B cell (primary cell): ENCODE measurements at regions not wholly inside any gene's neighbourhood (a gene's known extent, or its start where the extent isn't known, plus 50 kb on each side); places are given as distances from the start of the nearest gene placed in this dataset.

ENCODE experiments used
- EZH2 ChIP-seq: IDR thresholded peaks from 2 replicates; pipeline ENCODE4 v1.6.1; 2012; ENCODE audit warnings: borderline replicate concordance, low read depth, mild to moderate bottlenecking, moderate library complexity, low read length; ENCODE audit not compliant: insufficient read depth, poor library complexity, severe bottlenecking
- TF ChIP-seq, protein P1 (sequence below): fragments of 200-600 bp; IDR thresholded peaks from one replicate; pipeline ENCODE4 v1.8.0; 2022; ENCODE audit warnings: antibody characterized with exemption, mild to moderate bottlenecking

DNA sequence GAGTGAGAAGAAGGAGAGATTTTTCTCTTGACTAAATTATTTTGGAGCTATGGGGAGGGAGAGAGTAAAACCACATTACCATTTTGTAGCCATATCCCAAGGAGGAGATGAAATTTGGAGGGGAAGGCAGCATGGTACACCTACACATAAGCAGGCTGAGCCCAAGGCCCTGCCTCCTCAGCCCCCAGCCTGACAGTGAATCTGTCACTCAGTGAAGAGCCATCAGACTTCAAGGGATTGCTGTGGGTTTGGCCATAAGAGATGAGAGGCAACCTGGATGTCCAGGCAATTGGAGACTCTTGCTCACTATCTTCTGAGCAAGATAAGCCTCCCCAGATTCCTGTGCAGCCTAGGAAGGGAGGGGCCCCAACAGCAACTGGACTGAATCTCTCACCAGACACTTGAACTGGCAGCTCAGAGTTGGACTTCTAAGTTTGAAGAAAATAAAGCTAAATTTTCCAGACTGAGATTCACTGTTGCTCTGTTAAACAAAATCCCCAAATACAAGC is 216.6 kb downstream of the SEMA6A start:
- TF ChIP-seq EZH2: no peak
- TF ChIP-seq, protein P1, sequence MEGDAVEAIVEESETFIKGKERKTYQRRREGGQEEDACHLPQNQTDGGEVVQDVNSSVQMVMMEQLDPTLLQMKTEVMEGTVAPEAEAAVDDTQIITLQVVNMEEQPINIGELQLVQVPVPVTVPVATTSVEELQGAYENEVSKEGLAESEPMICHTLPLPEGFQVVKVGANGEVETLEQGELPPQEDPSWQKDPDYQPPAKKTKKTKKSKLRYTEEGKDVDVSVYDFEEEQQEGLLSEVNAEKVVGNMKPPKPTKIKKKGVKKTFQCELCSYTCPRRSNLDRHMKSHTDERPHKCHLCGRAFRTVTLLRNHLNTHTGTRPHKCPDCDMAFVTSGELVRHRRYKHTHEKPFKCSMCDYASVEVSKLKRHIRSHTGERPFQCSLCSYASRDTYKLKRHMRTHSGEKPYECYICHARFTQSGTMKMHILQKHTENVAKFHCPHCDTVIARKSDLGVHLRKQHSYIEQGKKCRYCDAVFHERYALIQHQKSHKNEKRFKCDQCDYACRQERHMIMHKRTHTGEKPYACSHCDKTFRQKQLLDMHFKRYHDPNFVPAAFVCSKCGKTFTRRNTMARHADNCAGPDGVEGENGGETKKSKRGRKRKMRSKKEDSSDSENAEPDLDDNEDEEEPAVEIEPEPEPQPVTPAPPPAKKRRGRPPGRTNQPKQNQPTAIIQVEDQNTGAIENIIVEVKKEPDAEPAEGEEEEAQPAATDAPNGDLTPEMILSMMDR: no peak
